HEK293 (cell line): ENCODE measurements at regions not wholly inside any gene's neighbourhood (a gene's known extent, or its start where the extent isn't known, plus 50 kb on each side); places are given as distances from the start of the nearest gene placed in this dataset.

ENCODE experiments used
- CTCF ChIA-PET: fragments of 350-600 bp; formaldehyde crosslinking; extraction: SDS; loops from one replicate; lab custom pipeline; 2021; ENCODE audit warnings: antibody characterized with exemption; lab: Yijun Ruan, JAX
- POLR2A ChIA-PET: fragments of 300-600 bp; formaldehyde crosslinking; extraction: SDS; loops from one replicate; lab custom pipeline; 2020; ENCODE audit warnings: antibody characterized with exemption, inconsistent platforms; lab: Yijun Ruan, JAX
- H3K27ac ChIP-seq: fragments of 200-500 bp; sonication (Bioruptor generic); 2 replicates; pipeline ENCODE4 v1.5.1; 2014; ENCODE audit warnings: low read depth, low read length, control low read depth, inconsistent platforms; ENCODE audit errors: extremely low read depth
- H3K36me3 ChIP-seq, 2 experiments: fragments of 200-500 bp in 1 of 2; sonication (Bioruptor generic) in 1 of 2; 1 replicate in 1 of 2; 2 replicates in 1 of 2; pipeline ENCODE4 v1.5.1; 2014 to 2017; ENCODE audit warnings: inconsistent platforms in 2 of 2, low read length in 2 of 2; ENCODE audit not compliant: control insufficient read depth in 2 of 2, insufficient read depth in 1 of 2
- H3K4me1 ChIP-seq: fragments of 200-500 bp; sonication (Bioruptor generic); 2 replicates; pipeline ENCODE4 v1.5.1; 2014; ENCODE audit warnings: mild to moderate bottlenecking, low read length, inconsistent platforms; ENCODE audit not compliant: control insufficient read depth, insufficient read depth
- H3K4me3 ChIP-seq: 2 replicates; pipeline ENCODE4 v1.5.1; 2011; ENCODE audit warnings: low read depth, mild to moderate bottlenecking, control low read depth, low read length, moderate library complexity
- H3K9me3 ChIP-seq: fragments of 200-500 bp; sonication (Bioruptor generic); 2 replicates; pipeline ENCODE4 v1.5.1; 2014; ENCODE audit warnings: low read depth, low read length, inconsistent platforms; ENCODE audit not compliant: control insufficient read depth, insufficient read depth
- HOXC10 ChIP-seq: sonication (generic); formaldehyde crosslinking; IDR thresholded peaks from 2 replicates; pipeline ENCODE4 v1.8.1; 2023; ENCODE audit warnings: mild to moderate bottlenecking, missing genetic modification reagents
- HOXD13 ChIP-seq: sonication (generic); formaldehyde crosslinking; IDR thresholded peaks from 2 replicates; pipeline ENCODE4 v1.8.0; 2022; ENCODE audit warnings: missing genetic modification reagents, borderline replicate concordance
- SP7 ChIP-seq: fragments of 450-650 bp; formaldehyde crosslinking; IDR thresholded peaks from 2 replicates; pipeline ENCODE4 v1.5.1; 2016; ENCODE audit warnings: missing biosample characterization, missing genetic modification characterization
- YY1 ChIP-seq: fragments of 450-650 bp; formaldehyde crosslinking; IDR thresholded peaks from 2 replicates; pipeline ENCODE4 v1.5.1; 2018; ENCODE audit warnings: missing biosample characterization, missing genetic modification characterization
- ZBTB49 ChIP-seq: fragments of 450-650 bp; formaldehyde crosslinking; IDR thresholded peaks from 2 replicates; pipeline ENCODE4 v1.5.1; 2016; ENCODE audit warnings: missing biosample characterization, missing genetic modification characterization, low read depth
- ZBTB7A ChIP-seq: fragments of 450-650 bp; formaldehyde crosslinking; IDR thresholded peaks from 2 replicates; pipeline ENCODE4 v1.5.1; 2016; ENCODE audit warnings: low read depth, missing biosample characterization, missing genetic modification characterization
- ZFP41 ChIP-seq: fragments of 450-650 bp; formaldehyde crosslinking; IDR thresholded peaks from 2 replicates; pipeline ENCODE4 v1.5.1; 2016; ENCODE audit warnings: missing biosample characterization, missing genetic modification characterization, borderline replicate concordance
- ZNF138 ChIP-seq: fragments of 450-650 bp; formaldehyde crosslinking; IDR thresholded peaks from 2 replicates; pipeline ENCODE4 v1.5.1; 2016; ENCODE audit warnings: missing biosample characterization, missing genetic modification characterization, borderline replicate concordance
- ZNF157 ChIP-seq: fragments of 450-650 bp; formaldehyde crosslinking; IDR thresholded peaks from 2 replicates; pipeline ENCODE4 v1.5.1; 2016; ENCODE audit warnings: missing biosample characterization, missing genetic modification characterization
- ZNF169 ChIP-seq: fragments of 450-650 bp; formaldehyde crosslinking; IDR thresholded peaks from 2 replicates; pipeline ENCODE4 v1.5.1; 2016; ENCODE audit warnings: missing biosample characterization, missing genetic modification characterization
- ZNF488 ChIP-seq: fragments of 450-650 bp; formaldehyde crosslinking; IDR thresholded peaks from 2 replicates; pipeline ENCODE4 v1.5.1; 2016; ENCODE audit warnings: missing biosample characterization, missing genetic modification characterization
- ZNF549 ChIP-seq: fragments of 450-650 bp; IDR thresholded peaks from 2 replicates; pipeline ENCODE4 v1.5.1; 2018; ENCODE audit warnings: missing biosample characterization, missing genetic modification characterization, mild to moderate bottlenecking, inconsistent platforms, moderate library complexity
- ZNF629 ChIP-seq: fragments of 450-650 bp; formaldehyde crosslinking; IDR thresholded peaks from 2 replicates; pipeline ENCODE4 v1.5.1; 2017; ENCODE audit warnings: missing biosample characterization, missing genetic modification characterization
- ZNF701 ChIP-seq: fragments of 450-650 bp; formaldehyde crosslinking; IDR thresholded peaks from 2 replicates; pipeline ENCODE4 v1.5.1; 2016; ENCODE audit warnings: missing biosample characterization, missing genetic modification characterization
- ZNF785 ChIP-seq: fragments of 450-650 bp; formaldehyde crosslinking; IDR thresholded peaks from 2 replicates; pipeline ENCODE4 v1.5.1; 2016; ENCODE audit warnings: missing biosample characterization, missing genetic modification characterization
- TF ChIP-seq, protein P1 (sequence below): fragments of 450-650 bp; formaldehyde crosslinking; IDR thresholded peaks from 2 replicates; pipeline ENCODE4 v1.5.1; 2016; ENCODE audit warnings: missing biosample characterization, missing genetic modification characterization, borderline replicate concordance
- TF ChIP-seq, protein P2 (sequence below): fragments of 450-650 bp; formaldehyde crosslinking; IDR thresholded peaks from 2 replicates; pipeline ENCODE4 v1.5.1; 2017; ENCODE audit warnings: missing biosample characterization, missing genetic modification characterization

- ChIA-PET CTCF (interaction anchor here (1.0 to 1.4 kb wide), 2 partner anchors 11 to 23 kb away, joined by 3 to 5 read pairs; no protein-coding TSS in a partner anchor), POLR2A (interaction anchor here (1.5 kb wide), 1 partner anchor 30 kb away, joined by 5 read pairs; no protein-coding TSS in a partner anchor)
- Histone ChIP-seq H3K9me3 (no peaks in the 10 kb centered on the region), H3K27ac (no peak overlapping the region), H3K4me3 (no peak overlapping the region)
- TF ChIP-seq HOXD13 (CRISPR knock-in tag) (peak; percentile 94), ZNF169 (tag by site-specific recombination) (no peak), SP7 (tag by site-specific recombination) (no peak)
- TF ChIP-seq, protein P1, sequence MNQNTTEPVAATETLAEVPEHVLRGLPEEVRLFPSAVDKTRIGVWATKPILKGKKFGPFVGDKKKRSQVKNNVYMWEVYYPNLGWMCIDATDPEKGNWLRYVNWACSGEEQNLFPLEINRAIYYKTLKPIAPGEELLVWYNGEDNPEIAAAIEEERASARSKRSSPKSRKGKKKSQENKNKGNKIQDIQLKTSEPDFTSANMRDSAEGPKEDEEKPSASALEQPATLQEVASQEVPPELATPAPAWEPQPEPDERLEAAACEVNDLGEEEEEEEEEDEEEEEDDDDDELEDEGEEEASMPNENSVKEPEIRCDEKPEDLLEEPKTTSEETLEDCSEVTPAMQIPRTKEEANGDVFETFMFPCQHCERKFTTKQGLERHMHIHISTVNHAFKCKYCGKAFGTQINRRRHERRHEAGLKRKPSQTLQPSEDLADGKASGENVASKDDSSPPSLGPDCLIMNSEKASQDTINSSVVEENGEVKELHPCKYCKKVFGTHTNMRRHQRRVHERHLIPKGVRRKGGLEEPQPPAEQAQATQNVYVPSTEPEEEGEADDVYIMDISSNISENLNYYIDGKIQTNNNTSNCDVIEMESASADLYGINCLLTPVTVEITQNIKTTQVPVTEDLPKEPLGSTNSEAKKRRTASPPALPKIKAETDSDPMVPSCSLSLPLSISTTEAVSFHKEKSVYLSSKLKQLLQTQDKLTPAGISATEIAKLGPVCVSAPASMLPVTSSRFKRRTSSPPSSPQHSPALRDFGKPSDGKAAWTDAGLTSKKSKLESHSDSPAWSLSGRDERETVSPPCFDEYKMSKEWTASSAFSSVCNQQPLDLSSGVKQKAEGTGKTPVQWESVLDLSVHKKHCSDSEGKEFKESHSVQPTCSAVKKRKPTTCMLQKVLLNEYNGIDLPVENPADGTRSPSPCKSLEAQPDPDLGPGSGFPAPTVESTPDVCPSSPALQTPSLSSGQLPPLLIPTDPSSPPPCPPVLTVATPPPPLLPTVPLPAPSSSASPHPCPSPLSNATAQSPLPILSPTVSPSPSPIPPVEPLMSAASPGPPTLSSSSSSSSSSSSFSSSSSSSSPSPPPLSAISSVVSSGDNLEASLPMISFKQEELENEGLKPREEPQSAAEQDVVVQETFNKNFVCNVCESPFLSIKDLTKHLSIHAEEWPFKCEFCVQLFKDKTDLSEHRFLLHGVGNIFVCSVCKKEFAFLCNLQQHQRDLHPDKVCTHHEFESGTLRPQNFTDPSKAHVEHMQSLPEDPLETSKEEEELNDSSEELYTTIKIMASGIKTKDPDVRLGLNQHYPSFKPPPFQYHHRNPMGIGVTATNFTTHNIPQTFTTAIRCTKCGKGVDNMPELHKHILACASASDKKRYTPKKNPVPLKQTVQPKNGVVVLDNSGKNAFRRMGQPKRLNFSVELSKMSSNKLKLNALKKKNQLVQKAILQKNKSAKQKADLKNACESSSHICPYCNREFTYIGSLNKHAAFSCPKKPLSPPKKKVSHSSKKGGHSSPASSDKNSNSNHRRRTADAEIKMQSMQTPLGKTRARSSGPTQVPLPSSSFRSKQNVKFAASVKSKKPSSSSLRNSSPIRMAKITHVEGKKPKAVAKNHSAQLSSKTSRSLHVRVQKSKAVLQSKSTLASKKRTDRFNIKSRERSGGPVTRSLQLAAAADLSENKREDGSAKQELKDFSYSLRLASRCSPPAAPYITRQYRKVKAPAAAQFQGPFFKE (tag by site-specific recombination): no peak
- TF ChIP-seq, all 188 proteins: peak for 1
- no peaks in the 10 kb centered on the region for H3K36me3 ChIP-seq
- H3K4me1 ChIP-seq: no peaks in the 10 kb centered on the region
These were observed 592.0 kb upstream of the WWC1 start for GRCh38 chr5:167699432-167699831.

GRCh38 chr5:167701051-167701450 lies 590.4 kb upstream of the WWC1 start:
- no peak overlapping the region for H3K4me3 ChIP-seq
- no peak overlapping the region for H3K27ac ChIP-seq
- ChIA-PET CTCF (interaction anchor here (0.6 kb wide), 1 partner anchor 346 kb away, joined by 3 read pairs; no protein-coding TSS in a partner anchor), POLR2A (no interaction called here)
- TF ChIP-seq YY1 (no peak), ZNF488 (no peak), ZBTB7A (tag by site-specific recombination) (no peak), SP7 (tag by site-specific recombination) (no peak), ZNF138 (tag by site-specific recombination) (no peak), ZNF157 (no peak), ZBTB49 (tag by site-specific recombination) (no peak), HOXC10 (CRISPR knock-in tag) (no peak), ZNF629 (tag by site-specific recombination) (no peak), ZFP41 (tag by site-specific recombination) (no peak), ZNF549 (tag by site-specific recombination) (no peak), ZNF785 (no peak), ZNF701 (tag by site-specific recombination) (no peak)
- TF ChIP-seq, protein P2, sequence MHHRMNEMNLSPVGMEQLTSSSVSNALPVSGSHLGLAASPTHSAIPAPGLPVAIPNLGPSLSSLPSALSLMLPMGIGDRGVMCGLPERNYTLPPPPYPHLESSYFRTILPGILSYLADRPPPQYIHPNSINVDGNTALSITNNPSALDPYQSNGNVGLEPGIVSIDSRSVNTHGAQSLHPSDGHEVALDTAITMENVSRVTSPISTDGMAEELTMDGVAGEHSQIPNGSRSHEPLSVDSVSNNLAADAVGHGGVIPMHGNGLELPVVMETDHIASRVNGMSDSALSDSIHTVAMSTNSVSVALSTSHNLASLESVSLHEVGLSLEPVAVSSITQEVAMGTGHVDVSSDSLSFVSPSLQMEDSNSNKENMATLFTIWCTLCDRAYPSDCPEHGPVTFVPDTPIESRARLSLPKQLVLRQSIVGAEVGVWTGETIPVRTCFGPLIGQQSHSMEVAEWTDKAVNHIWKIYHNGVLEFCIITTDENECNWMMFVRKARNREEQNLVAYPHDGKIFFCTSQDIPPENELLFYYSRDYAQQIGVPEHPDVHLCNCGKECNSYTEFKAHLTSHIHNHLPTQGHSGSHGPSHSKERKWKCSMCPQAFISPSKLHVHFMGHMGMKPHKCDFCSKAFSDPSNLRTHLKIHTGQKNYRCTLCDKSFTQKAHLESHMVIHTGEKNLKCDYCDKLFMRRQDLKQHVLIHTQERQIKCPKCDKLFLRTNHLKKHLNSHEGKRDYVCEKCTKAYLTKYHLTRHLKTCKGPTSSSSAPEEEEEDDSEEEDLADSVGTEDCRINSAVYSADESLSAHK (tag by site-specific recombination): no peak
- no peaks in the 10 kb centered on the region for H3K36me3 ChIP-seq
- H3K9me3 ChIP-seq: no peaks in the 10 kb centered on the region
- no peaks in the 10 kb centered on the region for H3K4me1 ChIP-seq
